ENCODE measurements at regions not wholly inside any gene's neighbourhood (a gene's known extent, or its start where the extent isn't known, plus 50 kb on each side); places are given as distances from the start of the nearest gene placed in this dataset.

GRCh38 chr4:138766332-138766731, 249.2 kb upstream of the NOCT start:
- TF ChIP-seq RCOR1 (IDR thresholded peaks at IDR 0.05; ENCODE audit: insufficient replicate concordance, low read length) (no peak), FOS (IDR thresholded peaks at IDR 0.05; ENCODE audit: low read depth, low read length) (no peak), SMC3 (IDR thresholded peaks at IDR 0.05; ENCODE audit: low read depth, low read length) (no peak), CHD1 (IDR thresholded peaks at IDR 0.05; ENCODE audit: low read depth, low read length) (no peak), MAFK (IDR thresholded peaks at IDR 0.05; ENCODE audit: low read depth, low read length) (no peak), POLR2A (IDR thresholded peaks at IDR 0.05; ENCODE audit: low read depth, low read length) (no peak), BHLHE40 (IDR thresholded peaks at IDR 0.05; ENCODE audit: low read depth, low read length) (no peak), USF2 (IDR thresholded peaks at IDR 0.05; ENCODE audit: low read depth, low read length) (no peak), RAD21 (IDR thresholded peaks at IDR 0.05; ENCODE audit: low read length) (no peak), NFE2L2 (IDR thresholded peaks at IDR 0.05; ENCODE audit: low read depth, low read length) (no peak), CTCF (conservative IDR thresholded peaks at IDR 0.05; ENCODE audit: low read depth, low read length) (no peak), RFX5 (IDR thresholded peaks at IDR 0.05; ENCODE audit: low read depth, low read length) (no peak), MXI1 (IDR thresholded peaks at IDR 0.05; ENCODE audit: borderline replicate concordance, low read depth, low read length) (no peak), MAZ (IDR thresholded peaks at IDR 0.05; ENCODE audit: borderline replicate concordance, low read depth, low read length) (no peak)
- H3K23ac ChIP-seq (ENCODE audit: low read depth, low read length), result no peak overlapping the region
- no peak overlapping the region for H3K4ac ChIP-seq (ENCODE audit: low read depth, low read length)
- no peak overlapping the region for H2BK20ac ChIP-seq (ENCODE audit: low read depth, low read length)
- CTCF ChIA-PET, result no interaction called here
- H3K79me1 ChIP-seq (ENCODE audit: low read depth in 1 of 2, low read length in 2 of 2), result no peaks in the 10 kb centered on the region
- H2AK9ac ChIP-seq (replicated peaks; ENCODE audit: low read depth, low read length, poor library complexity), result no peak overlapping the region
- H3K14ac ChIP-seq (replicated peaks; ENCODE audit: low read depth, low read length), result no peak overlapping the region
- no peak overlapping the region for H4K8ac ChIP-seq (ENCODE audit: low read depth in 2 of 2, low read length in 2 of 2)
- ATAC-seq (ENCODE audit: low read depth) (no peak), DNase-seq (no peak)
- no CpG with 5 or more reads among the region's 8 CpGs for WGBS, 2 experiments (ENCODE audit: extremely low coverage in 2 of 2, insufficient read length in 1 of 2)
- no peaks in the 10 kb centered on the region for H3K9me1 ChIP-seq (ENCODE audit: insufficient read depth, low read length)
- H3K4me1 ChIP-seq (ENCODE audit: control insufficient read depth, insufficient read depth, low read length), result no peaks in the 10 kb centered on the region
- H3K9ac ChIP-seq (ENCODE audit: low read depth, low read length), result no peak overlapping the region
- no peaks in the 10 kb centered on the region for H3K9me3 ChIP-seq (ENCODE audit: control insufficient read depth, insufficient read depth, low read length)
- no peaks in the 10 kb centered on the region for H3K27me3 ChIP-seq (ENCODE audit: control insufficient read depth, insufficient read depth, low read length)
- no peak overlapping the region for H4K5ac ChIP-seq (ENCODE audit: low read depth, low read length)
- no peaks in the 10 kb centered on the region for H3K36me3 ChIP-seq (ENCODE audit: control insufficient read depth, insufficient read depth, low read length)
- no peak overlapping the region for H3K18ac ChIP-seq (ENCODE audit: low read depth, low read length)
- POLR2A ChIA-PET (ENCODE audit: unreplicated experiment), result interaction anchor here (0.6 kb wide), 1 partner anchor 591 kb away, joined by 3 read pairs; no protein-coding TSS in a partner anchor
- no peak overlapping the region for H3K4me2 ChIP-seq (ENCODE audit: low read depth, low read length)
- BruUV-seq (replicated peaks), result no TSS peak
- H3K56ac ChIP-seq (ENCODE audit: extremely low read depth, insufficient read depth, low read length), result no peak overlapping the region
- no peak overlapping the region for H3K4me3 ChIP-seq (ENCODE audit: insufficient read depth, low read depth, low read length)
- no peaks in the 10 kb centered on the region for H4K20me1 ChIP-seq (ENCODE audit: insufficient read depth, low read length)
- in situ Hi-C loops (cut with MboI; ENCODE audit: low sequenced_read_pairs), result no loop called here
- H2AFZ ChIP-seq (replicated peaks; ENCODE audit: low read length, poor library complexity), result peak overlapping the region; percentile 48
- no peak overlapping the region for H2BK15ac ChIP-seq (ENCODE audit: low read depth, low read length)
- H3K27ac ChIP-seq (ENCODE audit: insufficient read depth, low read length), result no peak overlapping the region
- intact Hi-C loops (cut with micrococcal nuclease), result no loop called here
- dilution Hi-C loops (cut with HindIII; ENCODE audit: low sequenced_read_pairs, unreplicated experiment), result no loop called here
- no peak overlapping the region for H2BK120ac ChIP-seq (ENCODE audit: low read depth, low read length)
- no peak overlapping the region for H2AK5ac ChIP-seq (ENCODE audit: low read depth, low read length)
- no peak overlapping the region for H2BK5ac ChIP-seq (ENCODE audit: low read depth, low read length, poor library complexity, severe bottlenecking)
- H4K91ac ChIP-seq (ENCODE audit: insufficient read depth, low read depth, low read length), result no peak overlapping the region
